HL-60 (cell line): ENCODE measurements at regions not wholly inside any gene's neighbourhood (a gene's known extent, or its start where the extent isn't known, plus 50 kb on each side); places are given as distances from the start of the nearest gene placed in this dataset.

Experiments used
- GABPA ChIP-seq: IDR thresholded peaks from 2 replicates; pipeline ENCODE4 v1.6.1; 2012; ENCODE audit warnings: low read depth
- POLR2AphosphoS5 ChIP-seq: IDR thresholded peaks from 2 replicates; pipeline ENCODE4 v1.6.1; 2012; ENCODE audit warnings: low read depth
- TF ChIP-seq, protein P1 (sequence below): IDR thresholded peaks from one replicate; pipeline ENCODE4 v1.5.1; 2011; ENCODE audit warnings: low read length, control low read depth, inconsistent platforms; ENCODE audit not compliant: insufficient read depth

GRCh38 chr13:93086329-93086728 lies 140.3 kb upstream of the GPC6 start:
- TF ChIP-seq, protein P1, sequence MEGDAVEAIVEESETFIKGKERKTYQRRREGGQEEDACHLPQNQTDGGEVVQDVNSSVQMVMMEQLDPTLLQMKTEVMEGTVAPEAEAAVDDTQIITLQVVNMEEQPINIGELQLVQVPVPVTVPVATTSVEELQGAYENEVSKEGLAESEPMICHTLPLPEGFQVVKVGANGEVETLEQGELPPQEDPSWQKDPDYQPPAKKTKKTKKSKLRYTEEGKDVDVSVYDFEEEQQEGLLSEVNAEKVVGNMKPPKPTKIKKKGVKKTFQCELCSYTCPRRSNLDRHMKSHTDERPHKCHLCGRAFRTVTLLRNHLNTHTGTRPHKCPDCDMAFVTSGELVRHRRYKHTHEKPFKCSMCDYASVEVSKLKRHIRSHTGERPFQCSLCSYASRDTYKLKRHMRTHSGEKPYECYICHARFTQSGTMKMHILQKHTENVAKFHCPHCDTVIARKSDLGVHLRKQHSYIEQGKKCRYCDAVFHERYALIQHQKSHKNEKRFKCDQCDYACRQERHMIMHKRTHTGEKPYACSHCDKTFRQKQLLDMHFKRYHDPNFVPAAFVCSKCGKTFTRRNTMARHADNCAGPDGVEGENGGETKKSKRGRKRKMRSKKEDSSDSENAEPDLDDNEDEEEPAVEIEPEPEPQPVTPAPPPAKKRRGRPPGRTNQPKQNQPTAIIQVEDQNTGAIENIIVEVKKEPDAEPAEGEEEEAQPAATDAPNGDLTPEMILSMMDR, result no peak
- TF ChIP-seq POLR2AphosphoS5, result no peak
- TF ChIP-seq GABPA, result no peak
